NCI-H1436 treated with DMSO at 0.1 percent for 48 hours (cell line): ENCODE measurements at regions not wholly inside any gene's neighbourhood (a gene's known extent, or its start where the extent isn't known, plus 50 kb on each side); places are given as distances from the start of the nearest gene placed in this dataset.

Experiments used
- DNase-seq: peaks from one replicate; lab custom pipeline; 2025; lab: John Stamatoyannopoulos, UW

DNA sequence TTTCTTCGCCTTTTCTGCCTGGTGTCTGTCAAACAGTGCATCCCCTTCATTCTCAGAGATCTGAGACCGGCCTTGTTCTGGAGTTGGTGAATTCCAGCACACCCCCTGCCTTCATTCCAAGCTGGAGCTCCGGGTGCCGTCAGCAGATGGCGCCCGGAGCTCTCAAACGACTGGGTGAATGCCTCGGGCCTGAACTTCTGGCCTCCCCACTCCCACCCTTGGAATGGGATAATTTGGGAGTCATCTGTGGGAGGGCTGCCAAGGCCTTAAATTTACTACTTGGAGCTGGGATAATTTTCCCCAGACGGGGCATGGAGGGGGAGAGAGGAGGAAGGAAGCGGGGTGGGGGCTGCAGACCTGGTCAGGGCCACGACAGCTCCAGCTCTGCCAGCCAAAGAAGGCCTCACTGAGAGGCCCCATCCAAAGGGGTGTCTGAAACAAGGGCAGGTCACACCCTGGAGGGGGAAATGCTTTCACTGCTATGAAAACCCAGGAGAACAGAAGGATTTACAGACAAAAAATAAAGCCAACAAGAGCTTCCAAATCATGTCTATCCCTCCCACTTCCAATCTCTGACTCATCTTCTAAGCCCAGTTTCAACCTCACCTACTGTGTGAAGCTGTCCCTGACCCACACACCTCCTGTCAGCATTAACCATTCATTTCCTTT is 187.9 kb downstream of the OPA1 start:
- no peak for DNase-seq

DNA sequence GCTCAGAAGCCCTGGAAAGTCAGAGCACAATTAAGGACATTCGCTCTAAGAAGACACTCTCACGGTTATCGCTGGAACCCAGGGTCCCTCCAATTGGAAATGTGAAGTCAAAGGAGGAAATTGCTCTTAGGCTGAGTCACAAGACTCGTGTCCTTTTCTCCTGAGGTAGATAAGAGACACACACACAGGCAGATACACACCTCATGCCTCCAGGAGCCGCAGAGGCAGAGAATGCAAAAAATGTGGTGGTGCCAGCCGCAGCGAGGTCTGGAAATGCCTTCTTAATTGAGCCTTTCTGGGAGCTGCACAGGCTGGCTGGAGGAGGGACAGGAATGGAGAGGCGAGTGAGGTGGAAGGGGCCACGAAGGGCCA is 189.3 kb downstream of the OPA1 start:
- no peak for DNase-seq

- no peak for DNase-seq
Measured at GRCh38 chr3:193782747-193783146, 189.7 kb downstream of the OPA1 start.

GRCh38 chr3:193783166-193783896 is 190.3 kb downstream of the OPA1 start:
- no peak for DNase-seq

DNA sequence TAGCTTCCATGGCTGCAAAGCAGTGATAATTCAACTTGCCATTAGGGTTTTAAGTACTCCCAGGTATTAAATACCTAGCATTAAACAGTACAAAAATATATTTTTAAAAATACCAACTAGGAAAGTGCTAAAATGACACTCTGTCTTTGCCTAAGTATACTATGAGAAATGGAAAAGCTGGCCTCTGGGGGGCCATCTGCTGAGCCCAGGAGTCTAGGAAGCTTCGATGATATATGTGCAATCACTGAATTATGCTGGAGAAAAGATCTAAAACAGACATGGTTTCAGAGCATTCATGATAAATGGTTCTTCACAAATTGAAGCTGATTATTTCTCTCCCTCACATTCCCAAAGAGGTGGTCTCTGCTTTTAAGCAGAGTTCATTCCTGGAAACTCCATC is 191.8 kb downstream of the OPA1 start:
- no peak for DNase-seq

- DNase-seq, result no peak
Measured at GRCh38 chr3:193787496-193787870, 194.5 kb downstream of the OPA1 start.

DNA sequence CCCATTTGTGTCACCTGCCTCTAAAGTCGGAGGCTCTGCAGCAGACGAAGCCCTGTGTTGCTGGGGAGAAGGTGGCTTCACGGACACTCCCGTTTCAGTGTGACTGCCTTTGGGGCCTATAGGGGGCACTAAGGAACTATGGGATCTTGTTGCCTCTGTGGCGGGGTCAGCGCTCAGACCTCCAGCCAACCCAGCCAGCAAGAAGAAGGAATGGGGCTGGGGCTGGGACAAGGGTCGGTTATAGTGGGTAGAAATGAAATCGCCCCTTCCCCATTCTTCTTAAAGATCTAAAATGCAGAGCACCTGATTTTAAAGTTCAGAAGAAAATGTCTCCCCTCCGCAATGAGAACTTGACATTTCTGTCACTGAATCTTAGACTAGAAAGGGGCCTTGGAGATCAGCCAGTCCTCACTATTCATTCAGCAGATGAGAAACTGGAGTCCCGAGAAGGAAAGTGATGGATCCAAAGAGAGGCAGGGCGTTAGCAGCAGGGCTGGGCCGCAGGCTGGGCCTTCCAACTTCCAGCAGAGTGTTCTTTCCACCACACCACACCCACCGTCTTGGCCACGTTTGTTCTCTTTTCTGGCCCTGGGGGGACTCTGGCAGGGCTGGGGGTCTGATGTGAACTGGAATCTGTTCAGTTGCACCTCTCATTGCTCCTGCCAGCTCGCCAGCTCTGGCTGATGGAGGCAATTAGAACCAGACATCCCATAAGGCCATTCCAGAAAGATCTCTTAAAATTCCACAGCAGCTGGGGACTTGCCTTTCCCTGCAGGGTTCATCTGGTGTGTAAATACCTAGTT is 195.4 kb downstream of the OPA1 start:
- no peak for DNase-seq

- DNase-seq, result no peak
Measured at GRCh38 chr3:193789455-193789854, 196.4 kb downstream of the OPA1 start.

DNA sequence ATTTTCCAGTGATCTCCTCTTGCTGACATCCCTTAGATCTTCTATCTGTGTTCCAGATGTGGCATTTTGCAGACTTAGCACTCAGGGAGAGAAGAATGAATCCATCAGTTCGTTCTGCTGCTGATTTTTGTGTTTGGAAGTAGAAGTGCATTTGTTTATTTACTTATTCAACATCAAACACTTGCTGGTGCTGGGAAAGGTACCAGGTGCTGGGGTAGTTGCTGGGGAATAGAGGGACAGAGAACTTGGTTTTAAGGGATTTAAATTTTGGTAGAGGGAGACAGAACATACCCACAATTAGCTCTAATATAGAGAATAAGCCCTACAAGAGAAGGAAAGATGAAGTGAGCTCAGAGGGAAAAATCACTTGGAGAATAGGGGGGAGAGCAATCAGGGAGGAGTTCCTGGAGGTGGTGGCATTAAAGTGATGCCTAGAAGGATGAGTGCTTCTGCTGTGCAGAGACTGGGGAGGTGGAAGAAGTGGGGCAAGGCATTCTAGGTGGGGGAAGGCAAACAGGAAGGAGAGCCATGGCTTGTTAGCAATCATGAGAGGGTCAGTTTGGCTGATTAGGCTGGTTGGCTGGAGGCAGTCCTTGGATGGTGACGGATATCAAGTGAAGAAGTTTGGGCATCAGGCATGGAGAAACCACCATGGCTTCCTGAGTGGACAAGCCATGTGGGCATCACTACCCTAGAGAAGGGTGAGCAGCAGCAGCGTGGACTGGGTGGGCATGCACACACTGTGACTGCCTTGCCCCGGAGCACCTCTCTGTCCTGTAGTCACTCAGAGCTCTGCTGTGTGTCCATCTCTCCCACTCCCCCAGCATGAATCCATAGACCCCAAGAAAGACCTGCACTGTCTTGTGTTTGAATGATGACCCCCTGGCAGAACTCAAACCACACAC is 197.3 kb downstream of the OPA1 start:
- no peak for DNase-seq

DNA sequence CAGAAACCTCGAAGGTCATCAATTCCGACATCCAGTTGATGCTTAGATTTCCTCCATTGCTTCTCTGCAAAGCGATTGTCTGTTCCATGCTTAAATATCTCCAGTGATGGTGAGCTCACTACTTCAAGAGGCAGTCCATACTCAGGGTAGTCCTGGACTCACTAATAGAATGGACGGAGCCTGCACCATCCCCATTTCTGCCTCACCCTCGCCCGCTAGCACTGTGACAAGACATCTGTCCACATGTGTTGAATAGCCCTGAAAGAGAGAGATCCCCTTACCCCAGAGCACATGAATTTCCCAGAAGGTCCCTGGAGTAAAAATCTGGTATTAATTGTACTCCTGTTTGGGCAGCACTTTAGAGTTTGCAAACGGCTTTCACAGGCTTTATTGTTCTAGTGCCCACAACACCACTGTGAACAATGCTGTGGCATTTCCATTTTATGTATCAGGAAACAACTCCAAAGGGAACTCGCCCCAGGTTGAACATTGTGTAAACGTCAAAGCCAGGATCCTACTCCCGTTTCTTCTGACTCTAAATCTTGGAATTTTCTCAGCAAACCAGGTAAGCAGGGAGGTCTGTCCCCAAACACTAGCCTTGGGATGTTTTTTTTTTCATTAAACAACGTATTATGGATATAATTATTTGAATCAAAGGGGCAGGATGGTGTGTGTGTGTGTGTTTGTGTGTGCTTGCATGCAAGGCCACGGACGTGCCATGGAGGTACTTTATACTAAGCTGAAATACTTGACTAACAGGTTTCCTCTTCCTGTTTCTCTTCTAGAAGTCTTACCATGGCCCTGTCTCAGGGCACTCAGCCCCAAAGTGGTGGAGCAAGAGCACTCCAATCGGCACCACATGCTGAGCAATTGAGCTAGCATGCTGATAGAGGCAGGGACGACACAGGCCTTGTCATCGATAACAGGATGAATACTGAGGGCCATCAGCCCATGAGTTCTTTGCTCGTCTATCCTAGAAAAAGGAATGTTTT is 198.3 kb downstream of the OPA1 start:
- DNase-seq, result no peak

- DNase-seq, result no peak
Measured at GRCh38 chr3:193793123-193793522, 200.1 kb downstream of the OPA1 start.

GRCh38 chr3:193794002-193794881 is 201.2 kb downstream of the OPA1 start:
- DNase-seq, result no peak

DNA sequence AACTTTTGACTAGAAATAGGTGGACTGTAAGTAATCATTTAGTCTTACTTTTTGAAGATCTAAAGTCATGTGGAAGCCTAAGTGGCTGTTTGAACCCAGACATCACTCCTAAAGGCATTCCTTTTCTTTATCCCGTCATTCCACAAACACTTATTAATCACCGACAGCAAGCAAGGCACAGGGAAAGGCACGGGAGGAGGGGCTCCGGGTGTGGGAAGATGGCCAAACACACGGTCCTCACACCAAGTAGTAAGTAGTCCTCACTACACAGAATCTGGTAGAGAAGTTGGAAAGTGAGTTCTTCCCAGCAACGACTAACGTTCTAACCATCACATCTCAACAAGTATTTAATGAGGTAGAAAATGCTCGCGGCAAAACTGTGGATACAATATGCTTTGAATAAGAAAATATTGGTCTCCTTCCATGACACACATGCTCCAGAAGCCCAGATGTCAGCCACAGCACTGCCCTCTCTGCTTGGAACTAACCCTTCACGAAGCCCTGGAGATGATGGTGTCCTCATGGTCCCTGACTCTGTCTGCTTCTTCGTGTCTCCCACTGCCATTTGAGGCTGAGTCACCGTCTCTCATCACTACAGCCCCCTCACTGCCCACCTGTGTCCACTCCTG is 202.2 kb downstream of the OPA1 start:
- no peak for DNase-seq

GRCh38 chr3:193796089-193796488 is 203.1 kb downstream of the OPA1 start:
- DNase-seq, result no peak

GRCh38 chr3:193797566-193797965 is 204.6 kb downstream of the OPA1 start:
- no peak for DNase-seq

GRCh38 chr3:193798051-193798450 is 205.0 kb downstream of the OPA1 start:
- DNase-seq, result no peak

DNA sequence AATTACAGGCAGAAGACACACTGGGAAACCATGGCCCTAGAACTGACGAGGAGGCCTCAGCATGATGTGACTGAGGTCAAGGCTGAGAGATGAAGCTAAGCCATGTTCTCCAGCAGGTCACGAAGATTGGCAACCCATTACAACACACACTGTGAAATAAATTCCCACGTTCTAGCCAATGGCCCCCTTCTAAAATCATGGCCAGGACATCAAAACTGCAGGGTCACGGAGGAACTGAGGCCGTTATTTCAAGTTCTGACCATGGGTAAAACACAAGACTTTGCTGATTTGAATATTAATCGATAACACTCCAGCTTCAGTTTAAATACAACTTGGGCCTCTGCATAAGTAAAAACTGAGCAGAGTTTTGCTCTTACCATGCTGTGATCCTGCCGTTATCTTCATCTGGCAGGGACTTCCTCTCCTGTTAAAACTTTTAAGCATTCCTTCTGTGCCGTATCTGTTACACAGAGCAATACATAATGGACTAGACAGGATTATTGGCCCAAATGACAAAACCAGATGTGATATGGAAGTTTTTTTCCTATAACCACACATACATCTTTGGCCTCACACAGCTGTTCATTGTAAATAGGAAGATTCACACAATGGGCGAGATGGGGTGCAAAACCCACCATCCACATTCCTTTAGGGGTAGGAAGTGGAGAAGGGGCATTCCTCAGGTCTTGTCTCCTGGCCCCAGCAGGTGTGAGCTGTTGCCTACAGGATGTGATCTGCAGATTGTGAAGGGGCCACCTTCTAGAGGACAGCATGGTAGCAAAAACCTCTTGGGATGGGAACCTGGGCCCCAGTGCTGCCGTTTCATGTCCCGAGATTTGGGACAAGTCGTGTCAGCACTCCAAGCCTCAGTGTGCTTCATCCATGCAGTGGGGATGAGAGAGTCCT is 207.4 kb downstream of the OPA1 start:
- DNase-seq, result no peak

- DNase-seq, result no peak
Measured at GRCh38 chr3:193801097-193801496, 208.1 kb downstream of the OPA1 start.
